UCSD-AML1 (cell line): ENCODE measurements at regions not wholly inside any gene's neighbourhood (a gene's known extent, or its start where the extent isn't known, plus 50 kb on each side); places are given as distances from the start of the nearest gene placed in this dataset.
A peak's percentile ranks its signal among the peaks of the same experiment; 100 is the strongest.
"Not testable (repeated sequence)": the region's sequence is repeated elsewhere in the genome, so short reads cannot be mapped to it uniquely, and the experiment has no call there.

Source experiments
- DNase-seq: peaks from one replicate; lab custom pipeline; 2025; ENCODE audit not compliant: unreplicated experiment; lab: John Stamatoyannopoulos, UW

- DNase-seq: no peak
Measured at GRCh38 chr10:123221418-123221817, 67.2 kb downstream of the BUB3 start.

- DNase-seq: no peak
Measured at GRCh38 chr10:123222832-123223231, 68.6 kb downstream of the BUB3 start.

- DNase-seq: no peak
Measured at GRCh38 chr10:123227706-123228105, 73.5 kb downstream of the BUB3 start.

GRCh38 chr10:123229927-123230630 lies 75.9 kb downstream of the BUB3 start:
- DNase-seq: no peak

- DNase-seq: not testable (repeated sequence)
Measured at GRCh38 chr10:123232879-123233278, 78.7 kb downstream of the BUB3 start.

- not testable (repeated sequence) for DNase-seq
Measured at GRCh38 chr10:123235014-123235413, 80.8 kb downstream of the BUB3 start.

- DNase-seq: no peak
Measured at GRCh38 chr10:123236126-123236525, 81.9 kb downstream of the BUB3 start.

- DNase-seq: no peak
Measured at GRCh38 chr10:123240250-123240649, 86.0 kb downstream of the BUB3 start.

- no peak for DNase-seq
Measured at GRCh38 chr10:123240776-123241175, 86.6 kb downstream of the BUB3 start.

GRCh38 chr10:123241391-123242141 lies 87.4 kb downstream of the BUB3 start:
- peak; percentile 41 for DNase-seq

- DNase-seq: no peak
Measured at GRCh38 chr10:123244747-123245146, 90.5 kb downstream of the BUB3 start.

GRCh38 chr10:123245264-123245663 lies 91.1 kb downstream of the BUB3 start:
- DNase-seq: no peak

GRCh38 chr10:123249894-123250293 lies 95.7 kb downstream of the BUB3 start:
- no peak for DNase-seq

GRCh38 chr10:123250640-123251039 lies 96.4 kb downstream of the BUB3 start:
- no peak for DNase-seq

- no peak for DNase-seq
Measured at GRCh38 chr10:123252779-123253178, 98.6 kb downstream of the BUB3 start.

- DNase-seq: not testable (repeated sequence)
Measured at GRCh38 chr10:123254343-123254742, 100.1 kb downstream of the BUB3 start.

- no peak for DNase-seq
Measured at GRCh38 chr10:123257904-123258456, 103.8 kb downstream of the BUB3 start.

- DNase-seq: no peak
Measured at GRCh38 chr10:123259081-123259480, 104.9 kb downstream of the BUB3 start.

- no peak for DNase-seq
Measured at GRCh38 chr10:123259791-123260190, 105.6 kb downstream of the BUB3 start.

GRCh38 chr10:123262456-123262855 lies 108.3 kb downstream of the BUB3 start:
- no peak for DNase-seq

GRCh38 chr10:123266971-123267370 lies 112.8 kb downstream of the BUB3 start:
- no peak for DNase-seq

- DNase-seq: no peak
Measured at GRCh38 chr10:123269017-123269552, 114.9 kb downstream of the BUB3 start.
